Spleen (tissue), 7 donors: ENCODE measurements at regions not wholly inside any gene's neighbourhood (a gene's known extent, or its start where the extent isn't known, plus 50 kb on each side); places are given as distances from the start of the nearest gene placed in this dataset.

Experiments used
- POLR2A ChIP-seq, 3 donors: fragments of 450-650 bp; IDR thresholded peaks; one replicate each; pipeline ENCODE4 v1.5.1; 2017; ENCODE audit warnings: antibody characterized with exemption in 3 of 3, mild to moderate bottlenecking in 1 of 3
- TF ChIP-seq, protein P1 (sequence below), 11 experiments: fragments of 200-600 bp in 7 of 11; fragments of 450-650 bp in 4 of 11; sonication (generic) in 4 of 11; IDR thresholded peaks in 8 of 11; conservative IDR thresholded peaks in 3 of 11; 1 replicate in 7 of 11; 2 replicates in 4 of 11; pipeline versions ENCODE4 v1.4.0 to v1.8.0; 2016 to 2021; ENCODE audit warnings: antibody characterized with exemption in 11 of 11, inconsistent platforms in 4 of 11, mild to moderate bottlenecking in 1 of 11
- donor health status: DM: no; HTN: no; CAD: no; lungs with moderate emphysema.
- donor health status: DM: no; HTN: no; CAD: no.
- donor health status: DM: no; HTN: no; CAD: no.

DNA sequence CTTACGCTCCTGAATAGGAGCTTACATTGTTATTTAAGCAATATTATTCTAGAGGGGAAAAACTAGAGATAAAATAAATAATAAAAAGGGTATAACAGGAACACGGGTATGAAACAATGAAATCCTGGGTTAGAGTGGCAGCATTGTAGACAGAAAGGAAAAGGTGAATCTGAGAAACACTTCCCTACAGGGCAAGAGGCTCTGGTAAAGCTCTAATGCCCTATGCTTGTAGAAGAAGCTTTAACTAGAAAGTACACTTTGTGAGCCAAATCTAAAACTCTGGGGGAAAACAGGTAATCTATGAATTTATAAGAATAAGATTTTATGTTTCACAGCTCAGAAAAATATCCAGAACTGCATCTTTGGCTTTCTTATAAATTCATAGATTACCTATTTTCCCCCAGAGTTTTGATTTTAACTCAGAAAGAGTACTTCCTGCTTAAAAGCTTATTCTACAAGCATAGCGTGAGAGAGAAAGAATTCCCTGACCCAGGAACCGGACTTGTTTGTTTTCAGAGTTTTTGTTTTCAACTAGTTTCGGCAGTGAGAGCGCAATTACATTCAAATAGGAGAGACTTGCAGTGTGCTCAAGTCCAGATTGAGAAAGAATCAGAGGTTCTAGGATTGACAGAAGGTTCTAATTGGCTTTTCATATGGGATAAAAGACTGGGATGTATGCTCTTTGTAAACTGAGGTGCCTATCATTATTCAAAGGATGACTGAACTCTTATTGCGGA, 651.0 kb upstream of the RORB start:
- TF ChIP-seq, protein P1, sequence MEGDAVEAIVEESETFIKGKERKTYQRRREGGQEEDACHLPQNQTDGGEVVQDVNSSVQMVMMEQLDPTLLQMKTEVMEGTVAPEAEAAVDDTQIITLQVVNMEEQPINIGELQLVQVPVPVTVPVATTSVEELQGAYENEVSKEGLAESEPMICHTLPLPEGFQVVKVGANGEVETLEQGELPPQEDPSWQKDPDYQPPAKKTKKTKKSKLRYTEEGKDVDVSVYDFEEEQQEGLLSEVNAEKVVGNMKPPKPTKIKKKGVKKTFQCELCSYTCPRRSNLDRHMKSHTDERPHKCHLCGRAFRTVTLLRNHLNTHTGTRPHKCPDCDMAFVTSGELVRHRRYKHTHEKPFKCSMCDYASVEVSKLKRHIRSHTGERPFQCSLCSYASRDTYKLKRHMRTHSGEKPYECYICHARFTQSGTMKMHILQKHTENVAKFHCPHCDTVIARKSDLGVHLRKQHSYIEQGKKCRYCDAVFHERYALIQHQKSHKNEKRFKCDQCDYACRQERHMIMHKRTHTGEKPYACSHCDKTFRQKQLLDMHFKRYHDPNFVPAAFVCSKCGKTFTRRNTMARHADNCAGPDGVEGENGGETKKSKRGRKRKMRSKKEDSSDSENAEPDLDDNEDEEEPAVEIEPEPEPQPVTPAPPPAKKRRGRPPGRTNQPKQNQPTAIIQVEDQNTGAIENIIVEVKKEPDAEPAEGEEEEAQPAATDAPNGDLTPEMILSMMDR (IDR thresholded peaks at IDR 0.05 in 8 of 11, conservative IDR thresholded peaks at IDR 0.05 in 3 of 11) = no peak
- no peak for TF ChIP-seq POLR2A (IDR thresholded peaks at IDR 0.05)
